ENCODE measurements at regions not wholly inside any gene's neighbourhood (a gene's known extent, or its start where the extent isn't known, plus 50 kb on each side); places are given as distances from the start of the nearest gene placed in this dataset.

- TF ChIP-seq CTCF (IDR thresholded peaks at IDR 0.05), result no peak
- TF ChIP-seq POLR2A (IDR thresholded peaks at IDR 0.05), result no peak
Measured at GRCh38 chr2:236841389-236841788, 244.3 kb upstream of the COPS8 start.
